GM19238 (cell line): ENCODE measurements at regions not wholly inside any gene's neighbourhood (a gene's known extent, or its start where the extent isn't known, plus 50 kb on each side); places are given as distances from the start of the nearest gene placed in this dataset.

Experiments
- DNase-seq: peaks from one replicate; pipeline ENCODE4 v3.0.0; 2011; ENCODE audit warnings: low spot score; ENCODE audit not compliant: insufficient read length

GRCh38 chr18:68525091-68525490, 189.8 kb downstream of the TMX3 start:
- no peak for DNase-seq

- no peak for DNase-seq
These were observed 194.4 kb downstream of the TMX3 start for GRCh38 chr18:68520406-68521075.

- no peak for DNase-seq
These were observed 195.6 kb downstream of the TMX3 start for GRCh38 chr18:68519336-68519735.

- DNase-seq, result no peak
These were observed 205.0 kb downstream of the TMX3 start for GRCh38 chr18:68509902-68510301.

GRCh38 chr18:68507781-68508180, 207.1 kb downstream of the TMX3 start:
- no peak for DNase-seq

- DNase-seq, result no peak
These were observed 209.7 kb downstream of the TMX3 start for GRCh38 chr18:68505178-68505574.

GRCh38 chr18:68504441-68505177, 210.3 kb downstream of the TMX3 start:
- DNase-seq, result no peak

- no peak for DNase-seq
These were observed 214.4 kb downstream of the TMX3 start for GRCh38 chr18:68500556-68500955.

GRCh38 chr18:68499141-68499540, 215.8 kb downstream of the TMX3 start:
- DNase-seq, result no peak

- DNase-seq, result no peak
These were observed 216.3 kb downstream of the TMX3 start for GRCh38 chr18:68498636-68499035.

- DNase-seq, result no peak
These were observed 216.7 kb downstream of the TMX3 start for GRCh38 chr18:68498185-68498584.

GRCh38 chr18:68494802-68495581, 219.9 kb downstream of the TMX3 start:
- DNase-seq, result no peak

GRCh38 chr18:68489013-68489792, 225.7 kb downstream of the TMX3 start:
- DNase-seq, result no peak

GRCh38 chr18:68484241-68484640, 230.7 kb downstream of the TMX3 start:
- no peak for DNase-seq

- DNase-seq, result no peak
These were observed 232.1 kb downstream of the TMX3 start for GRCh38 chr18:68482815-68483214.

GRCh38 chr18:68480196-68480595, 234.7 kb downstream of the TMX3 start:
- no peak for DNase-seq

GRCh38 chr18:68478246-68478645, 236.7 kb downstream of the TMX3 start:
- no peak for DNase-seq

GRCh38 chr18:68475883-68476282, 239.0 kb downstream of the TMX3 start:
- no peak for DNase-seq

GRCh38 chr18:68472701-68473295, 242.1 kb downstream of the TMX3 start:
- no peak for DNase-seq

- no peak for DNase-seq
These were observed 245.8 kb downstream of the TMX3 start for GRCh38 chr18:68469049-68469625.

- DNase-seq, result no peak
These were observed 247.0 kb downstream of the TMX3 start for GRCh38 chr18:68467957-68468356.
